ENCODE measurements at regions not wholly inside any gene's neighbourhood (a gene's known extent, or its start where the extent isn't known, plus 50 kb on each side); places are given as distances from the start of the nearest gene placed in this dataset.

GRCh38 chr1:106637566-106637965 is 418.9 kb upstream of the PRMT6 start:
- TF ChIP-seq RAD21 (IDR thresholded peaks at IDR 0.05) (no peak), RXRA (IDR thresholded peaks at IDR 0.05) (no peak), GABPA (IDR thresholded peaks at IDR 0.05 in 1 of 2, conservative IDR thresholded peaks at IDR 0.05 in 1 of 2) (no peak), ATF3 (IDR thresholded peaks at IDR 0.05) (no peak), JUND (IDR thresholded peaks at IDR 0.05) (no peak), SP1 (IDR thresholded peaks at IDR 0.05) (no peak), HNF4A (conservative IDR thresholded peaks at IDR 0.05) (no peak), FOXA1 (IDR thresholded peaks at IDR 0.05) (no peak), YY1 (IDR thresholded peaks at IDR 0.05) (no peak)
- TF ChIP-seq, protein P1, sequence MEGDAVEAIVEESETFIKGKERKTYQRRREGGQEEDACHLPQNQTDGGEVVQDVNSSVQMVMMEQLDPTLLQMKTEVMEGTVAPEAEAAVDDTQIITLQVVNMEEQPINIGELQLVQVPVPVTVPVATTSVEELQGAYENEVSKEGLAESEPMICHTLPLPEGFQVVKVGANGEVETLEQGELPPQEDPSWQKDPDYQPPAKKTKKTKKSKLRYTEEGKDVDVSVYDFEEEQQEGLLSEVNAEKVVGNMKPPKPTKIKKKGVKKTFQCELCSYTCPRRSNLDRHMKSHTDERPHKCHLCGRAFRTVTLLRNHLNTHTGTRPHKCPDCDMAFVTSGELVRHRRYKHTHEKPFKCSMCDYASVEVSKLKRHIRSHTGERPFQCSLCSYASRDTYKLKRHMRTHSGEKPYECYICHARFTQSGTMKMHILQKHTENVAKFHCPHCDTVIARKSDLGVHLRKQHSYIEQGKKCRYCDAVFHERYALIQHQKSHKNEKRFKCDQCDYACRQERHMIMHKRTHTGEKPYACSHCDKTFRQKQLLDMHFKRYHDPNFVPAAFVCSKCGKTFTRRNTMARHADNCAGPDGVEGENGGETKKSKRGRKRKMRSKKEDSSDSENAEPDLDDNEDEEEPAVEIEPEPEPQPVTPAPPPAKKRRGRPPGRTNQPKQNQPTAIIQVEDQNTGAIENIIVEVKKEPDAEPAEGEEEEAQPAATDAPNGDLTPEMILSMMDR (IDR thresholded peaks at IDR 0.05; ENCODE audit: low read depth, low read length, missing input control): no peak
- TF ChIP-seq, protein P2, sequence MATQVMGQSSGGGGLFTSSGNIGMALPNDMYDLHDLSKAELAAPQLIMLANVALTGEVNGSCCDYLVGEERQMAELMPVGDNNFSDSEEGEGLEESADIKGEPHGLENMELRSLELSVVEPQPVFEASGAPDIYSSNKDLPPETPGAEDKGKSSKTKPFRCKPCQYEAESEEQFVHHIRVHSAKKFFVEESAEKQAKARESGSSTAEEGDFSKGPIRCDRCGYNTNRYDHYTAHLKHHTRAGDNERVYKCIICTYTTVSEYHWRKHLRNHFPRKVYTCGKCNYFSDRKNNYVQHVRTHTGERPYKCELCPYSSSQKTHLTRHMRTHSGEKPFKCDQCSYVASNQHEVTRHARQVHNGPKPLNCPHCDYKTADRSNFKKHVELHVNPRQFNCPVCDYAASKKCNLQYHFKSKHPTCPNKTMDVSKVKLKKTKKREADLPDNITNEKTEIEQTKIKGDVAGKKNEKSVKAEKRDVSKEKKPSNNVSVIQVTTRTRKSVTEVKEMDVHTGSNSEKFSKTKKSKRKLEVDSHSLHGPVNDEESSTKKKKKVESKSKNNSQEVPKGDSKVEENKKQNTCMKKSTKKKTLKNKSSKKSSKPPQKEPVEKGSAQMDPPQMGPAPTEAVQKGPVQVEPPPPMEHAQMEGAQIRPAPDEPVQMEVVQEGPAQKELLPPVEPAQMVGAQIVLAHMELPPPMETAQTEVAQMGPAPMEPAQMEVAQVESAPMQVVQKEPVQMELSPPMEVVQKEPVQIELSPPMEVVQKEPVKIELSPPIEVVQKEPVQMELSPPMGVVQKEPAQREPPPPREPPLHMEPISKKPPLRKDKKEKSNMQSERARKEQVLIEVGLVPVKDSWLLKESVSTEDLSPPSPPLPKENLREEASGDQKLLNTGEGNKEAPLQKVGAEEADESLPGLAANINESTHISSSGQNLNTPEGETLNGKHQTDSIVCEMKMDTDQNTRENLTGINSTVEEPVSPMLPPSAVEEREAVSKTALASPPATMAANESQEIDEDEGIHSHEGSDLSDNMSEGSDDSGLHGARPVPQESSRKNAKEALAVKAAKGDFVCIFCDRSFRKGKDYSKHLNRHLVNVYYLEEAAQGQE (IDR thresholded peaks at IDR 0.05): no peak
- TF ChIP-seq, protein P3, sequence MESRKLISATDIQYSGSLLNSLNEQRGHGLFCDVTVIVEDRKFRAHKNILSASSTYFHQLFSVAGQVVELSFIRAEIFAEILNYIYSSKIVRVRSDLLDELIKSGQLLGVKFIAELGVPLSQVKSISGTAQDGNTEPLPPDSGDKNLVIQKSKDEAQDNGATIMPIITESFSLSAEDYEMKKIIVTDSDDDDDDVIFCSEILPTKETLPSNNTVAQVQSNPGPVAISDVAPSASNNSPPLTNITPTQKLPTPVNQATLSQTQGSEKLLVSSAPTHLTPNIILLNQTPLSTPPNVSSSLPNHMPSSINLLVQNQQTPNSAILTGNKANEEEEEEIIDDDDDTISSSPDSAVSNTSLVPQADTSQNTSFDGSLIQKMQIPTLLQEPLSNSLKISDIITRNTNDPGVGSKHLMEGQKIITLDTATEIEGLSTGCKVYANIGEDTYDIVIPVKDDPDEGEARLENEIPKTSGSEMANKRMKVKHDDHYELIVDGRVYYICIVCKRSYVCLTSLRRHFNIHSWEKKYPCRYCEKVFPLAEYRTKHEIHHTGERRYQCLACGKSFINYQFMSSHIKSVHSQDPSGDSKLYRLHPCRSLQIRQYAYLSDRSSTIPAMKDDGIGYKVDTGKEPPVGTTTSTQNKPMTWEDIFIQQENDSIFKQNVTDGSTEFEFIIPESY (IDR thresholded peaks at IDR 0.05): no peak

All from liver (tissue), 3 donors.